HG03460 (cell line): ENCODE measurements at regions not wholly inside any gene's neighbourhood (a gene's known extent, or its start where the extent isn't known, plus 50 kb on each side); places are given as distances from the start of the nearest gene placed in this dataset.

ENCODE experiments used
- ATAC-seq: cut with Tn5 transposase; IDR thresholded peaks from one replicate; pipeline ENCODE4 v1.9.1; 2021; ENCODE audit not compliant: unreplicated experiment

DNA sequence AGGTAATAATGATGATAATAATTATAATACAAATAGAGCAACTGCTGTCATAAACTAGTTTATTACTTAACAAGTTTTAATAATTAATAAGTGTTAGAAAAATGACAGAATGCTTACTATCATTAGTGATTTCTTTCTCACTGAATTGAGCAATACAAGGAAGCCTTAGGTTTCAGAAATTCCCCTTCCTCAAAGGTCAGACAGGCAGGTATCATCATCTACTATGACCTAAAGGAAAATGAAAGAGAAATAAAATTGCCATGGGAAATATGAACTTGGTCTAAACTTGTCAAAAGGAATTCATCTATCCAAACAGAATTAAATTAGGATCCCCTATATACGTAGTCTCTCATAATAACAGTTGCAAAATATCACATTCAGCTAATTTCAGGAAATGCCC is 56.3 kb upstream of the SLC7A11 start:
- ATAC-seq, result no peak

DNA sequence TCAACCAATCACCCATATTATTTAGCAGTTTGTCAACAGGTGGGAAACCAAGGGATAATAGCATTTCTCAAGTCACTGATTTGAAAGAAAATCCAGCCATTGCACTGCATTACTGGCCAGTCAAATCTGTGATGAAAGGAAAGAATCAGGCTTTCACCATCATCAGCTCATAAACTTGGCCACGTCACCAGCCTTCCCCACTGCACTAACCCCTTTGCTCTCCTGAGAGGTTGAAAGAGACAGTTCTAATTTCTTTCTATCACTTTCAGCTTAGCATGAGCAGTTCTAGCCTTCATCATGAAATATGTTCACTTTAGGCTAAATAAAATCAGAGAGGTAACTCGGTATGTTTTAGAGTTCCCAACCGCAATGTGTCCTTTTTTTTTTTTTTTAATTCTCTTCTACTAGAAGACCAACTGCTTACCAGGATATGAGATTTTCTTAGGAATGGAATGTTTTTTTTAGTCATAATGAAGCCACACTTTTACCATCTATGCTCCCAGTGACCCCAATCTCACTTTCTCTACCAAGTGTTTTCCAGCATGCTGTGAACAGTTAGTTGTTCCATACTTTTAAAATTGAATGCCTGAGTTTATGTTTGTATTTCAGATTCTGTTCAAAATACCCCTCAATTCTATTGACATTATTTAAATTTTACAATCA is 55.7 kb upstream of the SLC7A11 start:
- ATAC-seq, result no peak

DNA sequence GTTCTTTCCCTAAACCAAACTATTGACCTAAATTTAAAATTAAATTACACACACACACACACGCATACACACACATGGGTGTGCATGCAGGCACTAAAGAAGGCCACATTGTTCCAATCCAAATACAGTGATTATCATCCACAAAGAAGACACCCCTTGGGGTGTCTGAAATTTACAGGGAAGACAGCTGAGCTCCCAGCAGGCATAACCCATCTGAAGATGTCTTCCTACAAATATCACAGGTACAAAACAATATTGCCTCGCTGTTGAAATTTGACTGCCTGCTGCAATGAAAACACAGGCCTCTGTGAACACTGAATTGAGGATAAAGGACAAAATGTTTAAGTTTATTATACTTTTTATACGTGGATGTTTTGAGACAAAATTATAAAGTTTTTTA is 50.2 kb upstream of the SLC7A11 start:
- no peak for ATAC-seq
